Coronary artery (tissue), 2 donors: ENCODE measurements at regions not wholly inside any gene's neighbourhood (a gene's known extent, or its start where the extent isn't known, plus 50 kb on each side); places are given as distances from the start of the nearest gene placed in this dataset.
"Not testable (repeated sequence)": the region's sequence is repeated elsewhere in the genome, so short reads cannot be mapped to it uniquely, and the experiment has no call there.

ENCODE experiments used
- DNase-seq: peaks from one replicate; pipeline ENCODE4 v3.0.0-alpha.2; 2017; ENCODE audit warnings: low spot score
- H3K27ac ChIP-seq, 2 donors: fragments of 200-600 bp; sonication (generic); one replicate each; pipeline ENCODE4 v1.5.1; 2016 to 2019
- H3K4me3 ChIP-seq: fragments of 200-600 bp; sonication (generic); 2 replicates; pipeline ENCODE4 v1.5.1; 2016; ENCODE audit warnings: mild to moderate bottlenecking, moderate library complexity
- CTCF ChIP-seq: fragments of 200-600 bp; sonication (generic); IDR thresholded peaks from one replicate; pipeline ENCODE4 v1.5.1; 2019; ENCODE audit warnings: antibody characterized with exemption

- TF ChIP-seq CTCF: no peak
- no peak overlapping the region for H3K4me3 ChIP-seq
- H3K27ac ChIP-seq: no peak overlapping the region
- no peak for DNase-seq
Measured at GRCh38 chr2:230593765-230594164, 118.9 kb upstream of the CAB39 start.

GRCh38 chr2:230594286-230594840 is 118.3 kb upstream of the CAB39 start:
- no peak overlapping the region for H3K4me3 ChIP-seq
- no peak overlapping the region for H3K27ac ChIP-seq
- DNase-seq: no peak
- TF ChIP-seq CTCF: no peak

- no peak for TF ChIP-seq CTCF
- no peak for DNase-seq
- no peak overlapping the region for H3K4me3 ChIP-seq
- H3K27ac ChIP-seq: no peak overlapping the region
Measured at GRCh38 chr2:230599853-230600252, 112.8 kb upstream of the CAB39 start.

- TF ChIP-seq CTCF: no peak
- no peak overlapping the region for H3K4me3 ChIP-seq
- no peak overlapping the region for H3K27ac ChIP-seq
- no peak for DNase-seq
Measured at GRCh38 chr2:230600285-230600684, 112.4 kb upstream of the CAB39 start.

GRCh38 chr2:230600881-230601280 is 111.8 kb upstream of the CAB39 start:
- Histone ChIP-seq H3K4me3 (no peak overlapping the region), H3K27ac (no peak overlapping the region)
- no peak for DNase-seq
- TF ChIP-seq CTCF: no peak

- no peak overlapping the region for H3K4me3 ChIP-seq
- DNase-seq: no peak
- H3K27ac ChIP-seq: no peak overlapping the region
- TF ChIP-seq CTCF: no peak
Measured at GRCh38 chr2:230601510-230601909, 111.1 kb upstream of the CAB39 start.

GRCh38 chr2:230602562-230603230 is 109.9 kb upstream of the CAB39 start:
- no peak overlapping the region for H3K4me3 ChIP-seq
- no peak overlapping the region for H3K27ac ChIP-seq
- no peak for TF ChIP-seq CTCF
- DNase-seq: no peak

GRCh38 chr2:230603317-230603716 is 109.3 kb upstream of the CAB39 start:
- not testable (repeated sequence) for H3K4me3 ChIP-seq, H3K27ac ChIP-seq, DNase-seq

GRCh38 chr2:230604158-230604557 is 108.5 kb upstream of the CAB39 start:
- H3K27ac ChIP-seq, DNase-seq, H3K4me3 ChIP-seq: not testable (repeated sequence)
